ENCODE measurements at regions not wholly inside any gene's neighbourhood (a gene's known extent, or its start where the extent isn't known, plus 50 kb on each side); places are given as distances from the start of the nearest gene placed in this dataset.
A peak's percentile ranks its signal among the peaks of the same experiment; 100 is the strongest.

GRCh38 chr2:146814971-146815370, 1029.9 kb upstream of the ACVR2A start:
- no peak for TF ChIP-seq CTCF (conservative IDR thresholded peaks at IDR 0.05; ENCODE audit: low read depth)
- POLR2A ChIA-PET (ENCODE audit: low non-redundant PET): no interaction called here

DNA sequence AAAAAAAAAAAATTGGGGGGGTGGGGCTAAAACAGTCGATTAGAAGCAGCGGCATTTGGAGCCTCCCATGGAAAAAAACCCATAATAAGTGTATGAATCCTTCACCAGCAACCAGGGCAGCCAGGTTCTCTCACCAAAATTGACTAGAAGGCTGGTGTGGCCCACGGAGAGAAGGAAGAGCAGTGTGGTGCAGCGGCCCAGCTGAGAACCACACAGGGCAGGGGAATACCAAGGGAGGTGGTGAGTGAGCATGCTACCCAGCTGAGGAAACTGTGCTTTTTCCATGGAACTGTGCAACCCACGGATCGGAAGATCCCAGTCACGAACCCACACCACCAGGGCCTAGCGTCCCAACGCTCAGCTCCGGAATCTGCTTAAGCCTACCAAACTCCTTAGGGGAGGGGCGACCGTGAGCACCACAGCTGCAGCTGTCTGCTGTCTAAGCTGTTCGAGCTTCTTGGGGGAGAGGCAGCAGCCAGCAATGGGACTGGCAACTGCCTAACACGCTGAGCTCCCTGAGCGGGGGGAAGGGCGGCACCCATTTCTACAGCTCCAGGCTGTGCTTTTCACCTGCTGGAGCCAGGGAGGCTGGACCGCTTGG, 1037.2 kb upstream of the ACVR2A start:
- POLR2A ChIA-PET (ENCODE audit: low non-redundant PET): no interaction called here
- no peak for DNase-seq (ENCODE audit: low spot score)
- no peak overlapping the region for H3K27ac ChIP-seq
- no peak for TF ChIP-seq CTCF (conservative IDR thresholded peaks at IDR 0.05; ENCODE audit: low read depth)
- CTCF ChIA-PET: no interaction called here

More at GRCh38 chr2:146814971-146815370, 1029.9 kb upstream of the ACVR2A start:
- CTCF ChIA-PET: no interaction called here
- no peak overlapping the region for H3K27ac ChIP-seq
- peak; percentile 55 for DNase-seq (ENCODE audit: low spot score)

GRCh38 chr2:146806364-146807005, 1038.3 kb upstream of the ACVR2A start:
- no peak for TF ChIP-seq CTCF (conservative IDR thresholded peaks at IDR 0.05; ENCODE audit: low read depth)
- ChIA-PET POLR2A (ENCODE audit: low non-redundant PET) (no interaction called here), CTCF (no interaction called here)
- DNase-seq (ENCODE audit: low spot score): peak; percentile 21
- peak overlapping the region; percentile 29; the same call in 1 of the 2 replicates for H3K27ac ChIP-seq

- no peak for TF ChIP-seq CTCF (conservative IDR thresholded peaks at IDR 0.05; ENCODE audit: low read depth)
- no peak for DNase-seq (ENCODE audit: low spot score)
- CTCF ChIA-PET: no interaction called here
- H3K27ac ChIP-seq: no peak overlapping the region
- POLR2A ChIA-PET (ENCODE audit: low non-redundant PET): no interaction called here
Measured at GRCh38 chr2:146804288-146804687, 1040.5 kb upstream of the ACVR2A start.

- ChIA-PET POLR2A (ENCODE audit: low non-redundant PET) (no interaction called here), CTCF (no interaction called here)
- TF ChIP-seq CTCF (conservative IDR thresholded peaks at IDR 0.05; ENCODE audit: low read depth): no peak
- peak; percentile 3 for DNase-seq (ENCODE audit: low spot score)
- H3K27ac ChIP-seq: no peak overlapping the region
Measured at GRCh38 chr2:146801886-146802285, 1042.9 kb upstream of the ACVR2A start.

DNA sequence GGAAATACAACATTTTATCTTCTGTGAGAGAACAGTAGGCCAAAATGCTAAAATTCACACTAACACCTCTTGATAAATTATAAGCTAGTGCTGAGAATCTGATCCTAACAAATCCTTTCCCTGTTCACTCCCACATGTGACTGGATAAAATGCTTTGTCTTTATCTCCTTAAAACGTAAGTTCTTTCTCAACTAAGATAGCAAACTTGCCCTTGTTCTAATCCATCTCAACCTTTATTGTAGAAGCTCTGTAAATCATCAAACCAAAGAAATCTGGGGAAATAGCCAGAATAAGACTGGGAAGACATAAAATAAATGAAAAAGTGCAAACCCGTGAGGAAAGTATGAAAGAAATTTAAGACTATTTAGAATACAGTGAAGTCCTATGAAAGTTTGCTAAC, 1058.4 kb upstream of the ACVR2A start:
- ChIA-PET POLR2A (ENCODE audit: low non-redundant PET) (no interaction called here), CTCF (no interaction called here)
- no peak overlapping the region for H3K27ac ChIP-seq
- DNase-seq (ENCODE audit: low spot score): no peak
- no peak for TF ChIP-seq CTCF (conservative IDR thresholded peaks at IDR 0.05; ENCODE audit: low read depth)
